Breast epithelium (tissue), 4 donors: ENCODE measurements at regions not wholly inside any gene's neighbourhood (a gene's known extent, or its start where the extent isn't known, plus 50 kb on each side); places are given as distances from the start of the nearest gene placed in this dataset.

Source experiments
- DNase-seq, 2 donors: peaks; one replicate each; pipeline ENCODE4 v3.0.0-alpha.2; 2019; ENCODE audit warnings: low spot score in 2 of 2
- H3K27ac ChIP-seq, 2 donors: fragments of 200-600 bp; sonication (generic) in 1 of 2; one replicate each; pipeline ENCODE4 v1.5.1; 2016 to 2019; ENCODE audit warnings: mild to moderate bottlenecking in 1 of 2
- H3K27me3 ChIP-seq, 2 donors: fragments of 200-600 bp; sonication (generic) in 1 of 2; one replicate each; pipeline versions ENCODE4 v1.5.1 to v1.6.0; 2017 to 2019; ENCODE audit warnings: control low read depth in 1 of 2, mild to moderate bottlenecking in 1 of 2
- H3K36me3 ChIP-seq: fragments of 200-600 bp; one replicate; pipeline ENCODE4 v1.5.1; 2019
- H3K4me1 ChIP-seq, 2 donors: fragments of 200-600 bp; sonication (generic); one replicate each; pipeline ENCODE4 v1.5.1; 2016 to 2019; ENCODE audit warnings: control low read depth in 1 of 2
- H3K4me3 ChIP-seq, 3 donors: fragments of 200-600 bp; sonication (generic); 1 replicate in 2 of 3; 2 replicates in 1 of 3; pipeline ENCODE4 v1.5.1; 2016 to 2019; ENCODE audit warnings: mild to moderate bottlenecking in 3 of 3, moderate library complexity in 2 of 3
- H3K9me3 ChIP-seq, 2 donors: fragments of 200-600 bp; sonication (generic) in 1 of 2; one replicate each; pipeline ENCODE4 v1.5.1; 2016 to 2019; ENCODE audit warnings: control low read depth in 1 of 2
- POLR2A ChIP-seq: fragments of 450-650 bp; IDR thresholded peaks from one replicate; pipeline ENCODE4 v1.6.1; 2016; ENCODE audit warnings: antibody characterized with exemption, mild to moderate bottlenecking, moderate library complexity
- POLR2AphosphoS5 ChIP-seq, 3 donors: sonication (generic); formaldehyde crosslinking; IDR thresholded peaks; one replicate each; pipeline ENCODE4 v1.6.1; 2017; ENCODE audit warnings: antibody characterized with exemption in 3 of 3
- intact Hi-C: fragments of 100-400 bp; cut with DNase I; formaldehyde crosslinking; loops from one replicate; pipeline ENCODE4 v1.15.1; 2023; ENCODE audit warnings: low total_unique reads
- TF ChIP-seq, protein P1 (sequence below), 3 donors: fragments of 450-650 bp; IDR thresholded peaks; one replicate each; pipeline ENCODE4 v1.5.1; 2016 to 2017; ENCODE audit warnings: antibody characterized with exemption in 3 of 3, mild to moderate bottlenecking in 3 of 3, moderate library complexity in 3 of 3

DNA sequence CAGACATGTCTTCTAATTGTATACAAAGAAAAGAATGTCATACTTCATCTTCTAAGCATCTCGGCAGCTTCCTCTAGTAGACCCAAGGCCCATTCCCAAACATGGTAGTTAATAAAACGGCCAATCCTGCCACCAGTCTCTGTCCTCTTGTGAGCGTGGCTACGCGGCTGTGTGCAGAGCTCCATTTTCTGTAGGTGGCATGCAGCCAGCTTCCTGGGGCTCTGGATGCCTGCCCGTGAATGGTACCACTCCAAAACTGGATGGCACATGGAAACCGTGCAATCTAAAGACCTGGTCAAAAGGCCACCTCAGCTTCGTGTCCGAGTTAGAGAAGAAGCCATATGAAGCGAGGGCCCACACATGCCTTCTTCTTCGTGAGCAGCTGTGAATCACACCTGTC, 110.7 kb downstream of the SIPA1L2 start:
- DNase-seq: no peak

DNA sequence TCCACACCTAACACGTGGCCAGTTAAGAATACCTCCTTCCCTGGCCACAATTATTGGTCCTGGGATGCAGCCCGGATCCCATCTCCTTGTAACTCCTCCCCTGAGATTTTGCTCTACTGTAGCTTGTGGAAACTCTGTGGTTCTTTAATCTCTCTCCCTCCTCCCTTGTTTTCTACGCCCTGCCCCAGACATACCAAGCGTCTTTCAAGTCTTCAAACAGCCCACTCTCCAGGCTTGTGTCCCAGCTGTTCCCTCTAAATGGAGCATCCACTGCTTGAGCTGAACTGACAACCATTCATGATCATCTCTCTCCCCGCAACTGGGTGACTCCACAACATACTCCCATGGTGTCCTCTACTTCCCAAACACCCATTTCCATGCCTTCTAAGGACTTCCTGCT, 111.6 kb downstream of the SIPA1L2 start:
- H3K27ac ChIP-seq: no peak overlapping the region
- H3K4me1 ChIP-seq: no peaks in the 10 kb centered on the region
- H3K4me3 ChIP-seq: no peak overlapping the region
- no peaks in the 10 kb centered on the region for H3K9me3 ChIP-seq
- H3K36me3 ChIP-seq: no peaks in the 10 kb centered on the region
- H3K27me3 ChIP-seq: no peaks in the 10 kb centered on the region
- no peak for TF ChIP-seq POLR2A
- TF ChIP-seq, protein P1, sequence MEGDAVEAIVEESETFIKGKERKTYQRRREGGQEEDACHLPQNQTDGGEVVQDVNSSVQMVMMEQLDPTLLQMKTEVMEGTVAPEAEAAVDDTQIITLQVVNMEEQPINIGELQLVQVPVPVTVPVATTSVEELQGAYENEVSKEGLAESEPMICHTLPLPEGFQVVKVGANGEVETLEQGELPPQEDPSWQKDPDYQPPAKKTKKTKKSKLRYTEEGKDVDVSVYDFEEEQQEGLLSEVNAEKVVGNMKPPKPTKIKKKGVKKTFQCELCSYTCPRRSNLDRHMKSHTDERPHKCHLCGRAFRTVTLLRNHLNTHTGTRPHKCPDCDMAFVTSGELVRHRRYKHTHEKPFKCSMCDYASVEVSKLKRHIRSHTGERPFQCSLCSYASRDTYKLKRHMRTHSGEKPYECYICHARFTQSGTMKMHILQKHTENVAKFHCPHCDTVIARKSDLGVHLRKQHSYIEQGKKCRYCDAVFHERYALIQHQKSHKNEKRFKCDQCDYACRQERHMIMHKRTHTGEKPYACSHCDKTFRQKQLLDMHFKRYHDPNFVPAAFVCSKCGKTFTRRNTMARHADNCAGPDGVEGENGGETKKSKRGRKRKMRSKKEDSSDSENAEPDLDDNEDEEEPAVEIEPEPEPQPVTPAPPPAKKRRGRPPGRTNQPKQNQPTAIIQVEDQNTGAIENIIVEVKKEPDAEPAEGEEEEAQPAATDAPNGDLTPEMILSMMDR (IDR thresholded peaks at IDR 0.05): no peak
- no peak for TF ChIP-seq POLR2AphosphoS5 (IDR thresholded peaks at IDR 0.05)
- intact Hi-C loops: no loop called here
- DNase-seq: no peak

More for the DNA sequence above, 110.7 kb downstream of the SIPA1L2 start:
- Histone ChIP-seq H3K9me3 (no peaks in the 10 kb centered on the region), H3K36me3 (no peaks in the 10 kb centered on the region), H3K27ac (no peak overlapping the region), H3K4me3 (no peak overlapping the region), H3K27me3 (no peaks in the 10 kb centered on the region), H3K4me1 (no peaks in the 10 kb centered on the region)
- TF ChIP-seq POLR2AphosphoS5 (IDR thresholded peaks at IDR 0.05) (no peak), POLR2A (no peak)
- TF ChIP-seq, protein P1 (IDR thresholded peaks at IDR 0.05): no peak
- intact Hi-C loops: no loop called here

DNA sequence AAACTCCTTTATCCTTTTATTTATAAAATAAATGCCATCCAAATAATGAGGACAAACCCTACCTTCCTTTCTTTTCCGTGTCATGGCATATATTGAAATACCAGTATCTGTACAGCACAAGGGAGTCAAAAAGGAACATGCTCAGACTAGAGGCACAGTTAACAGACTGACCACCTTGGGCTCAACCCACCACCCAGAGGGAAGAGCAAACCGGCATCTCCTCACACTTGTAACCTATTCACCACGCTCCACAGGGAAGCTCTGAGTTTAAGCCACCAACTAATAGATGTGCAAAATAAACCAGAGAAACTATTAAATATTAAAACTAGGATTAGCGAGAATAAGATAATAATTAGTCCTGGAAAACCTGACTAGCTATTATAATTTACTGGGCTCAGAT, 112.7 kb downstream of the SIPA1L2 start:
- TF ChIP-seq POLR2AphosphoS5 (IDR thresholded peaks at IDR 0.05) (no peak), POLR2A (no peak)
- TF ChIP-seq, protein P1 (IDR thresholded peaks at IDR 0.05): no peak
- H3K27me3 ChIP-seq: no peaks in the 10 kb centered on the region

DNA sequence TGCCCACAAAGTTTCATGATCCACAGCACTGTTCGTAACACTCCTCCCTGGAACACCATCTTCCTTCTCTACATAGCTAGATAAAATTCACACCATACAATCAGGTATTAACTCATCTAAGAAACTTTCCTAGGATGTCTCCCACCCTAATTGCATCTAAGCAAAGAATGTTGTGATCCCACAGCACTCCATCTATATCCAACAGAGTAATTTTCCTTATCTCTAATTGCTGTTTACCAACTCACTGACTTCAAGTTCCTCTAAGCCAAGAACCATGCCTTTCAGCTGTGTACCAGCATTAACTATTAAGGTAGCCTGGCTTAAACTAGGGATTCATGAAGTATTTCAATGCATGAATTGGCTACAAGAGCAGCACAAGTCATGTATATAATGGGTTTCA, 114.2 kb downstream of the SIPA1L2 start:
- DNase-seq: no peak
- Histone ChIP-seq H3K4me3 (no peak overlapping the region), H3K27me3 (no peaks in the 10 kb centered on the region), H3K9me3 (no peaks in the 10 kb centered on the region), H3K27ac (no peak overlapping the region), H3K36me3 (no peaks in the 10 kb centered on the region), H3K4me1 (no peaks in the 10 kb centered on the region)
- TF ChIP-seq POLR2A (no peak), POLR2AphosphoS5 (IDR thresholded peaks at IDR 0.05) (no peak)
- TF ChIP-seq, protein P1 (IDR thresholded peaks at IDR 0.05): no peak
- intact Hi-C loops: no loop called here

More for the DNA sequence above, 112.7 kb downstream of the SIPA1L2 start:
- no peak overlapping the region for H3K4me3 ChIP-seq
- no peak overlapping the region for H3K27ac ChIP-seq
- H3K36me3 ChIP-seq: no peaks in the 10 kb centered on the region
- intact Hi-C loops: no loop called here
- H3K9me3 ChIP-seq: no peaks in the 10 kb centered on the region
- H3K4me1 ChIP-seq: no peaks in the 10 kb centered on the region
- DNase-seq: no peak

DNA sequence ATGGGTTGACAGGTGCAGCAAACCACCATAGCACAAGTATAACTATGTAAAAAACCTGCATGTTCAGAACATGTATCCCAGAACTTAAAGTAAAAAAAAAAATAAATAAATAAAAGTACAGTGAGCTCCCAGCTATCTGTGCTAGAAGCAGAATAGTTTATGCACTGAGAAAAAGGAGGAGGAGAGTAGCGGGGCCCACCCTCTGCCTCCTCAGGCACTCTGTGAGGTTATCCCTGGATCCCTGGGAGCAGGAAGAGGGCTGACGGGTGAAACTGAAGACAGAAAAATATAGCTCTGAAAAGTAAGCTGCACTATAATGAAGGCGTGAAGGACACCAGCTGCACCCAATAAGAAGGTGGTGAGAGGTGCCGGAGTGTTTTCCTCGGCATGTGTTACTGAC, 117.2 kb downstream of the SIPA1L2 start:
- DNase-seq: no peak
- intact Hi-C loops: no loop called here
- Histone ChIP-seq H3K4me1 (no peaks in the 10 kb centered on the region), H3K9me3 (no peaks in the 10 kb centered on the region), H3K36me3 (no peaks in the 10 kb centered on the region), H3K27me3 (no peaks in the 10 kb centered on the region), H3K27ac (no peak overlapping the region), H3K4me3 (no peak overlapping the region)
- TF ChIP-seq, protein P1 (IDR thresholded peaks at IDR 0.05): no peak
- no peak for TF ChIP-seq POLR2AphosphoS5 (IDR thresholded peaks at IDR 0.05)
- no peak for TF ChIP-seq POLR2A
